Uterus (tissue), 3 donors: ENCODE measurements at regions not wholly inside any gene's neighbourhood (a gene's known extent, or its start where the extent isn't known, plus 50 kb on each side); places are given as distances from the start of the nearest gene placed in this dataset.

Experiments used
- DNase-seq, 2 donors: peaks; one replicate each; pipeline ENCODE4 v3.0.0-alpha.2; 2019 to 2020
- H3K27ac ChIP-seq, 2 donors: fragments of 200-600 bp; sonication (generic); 1 replicate in 1 of 2; 2 replicates in 1 of 2; pipeline ENCODE4 v1.5.1; 2016 to 2018
- H3K27me3 ChIP-seq, 2 donors: fragments of 200-600 bp; sonication (generic); one replicate each; pipeline ENCODE4 v1.5.1; 2018 to 2019; ENCODE audit warnings: control low read depth in 1 of 2
- H3K36me3 ChIP-seq, 2 donors: fragments of 200-600 bp; sonication (generic); one replicate each; pipeline ENCODE4 v1.5.1; 2019; ENCODE audit warnings: control low read depth in 1 of 2
- H3K4me1 ChIP-seq, 2 donors: fragments of 200-600 bp; sonication (generic); one replicate each; pipeline ENCODE4 v1.5.1; 2018 to 2019; ENCODE audit warnings: control low read depth in 1 of 2
- H3K4me3 ChIP-seq, 2 donors: fragments of 200-600 bp; sonication (generic); 1 replicate in 1 of 2; 2 replicates in 1 of 2; pipeline ENCODE4 v1.5.1; 2018 to 2019; ENCODE audit warnings: mild to moderate bottlenecking in 1 of 2
- H3K9me3 ChIP-seq, 2 donors: fragments of 200-600 bp; sonication (generic); one replicate each; pipeline ENCODE4 v1.5.1; 2019; ENCODE audit warnings: control low read depth in 1 of 2
- CTCF ChIP-seq, 4 experiments: fragments of 200-600 bp in 2 of 4; fragments of 450-650 bp in 2 of 4; sonication (generic) in 2 of 4; IDR thresholded peaks; one replicate each; pipeline ENCODE4 v1.5.1; 2016 to 2019; ENCODE audit warnings: antibody characterized with exemption in 4 of 4, mild to moderate bottlenecking in 2 of 4, moderate library complexity in 1 of 4
- POLR2A ChIP-seq, 2 donors: fragments of 450-650 bp; IDR thresholded peaks; one replicate each; pipeline ENCODE4 v1.6.1; 2016; ENCODE audit warnings: antibody characterized with exemption in 2 of 2, mild to moderate bottlenecking in 1 of 2, moderate library complexity in 1 of 2
- intact Hi-C: fragments of 100-400 bp; cut with DNase I; formaldehyde crosslinking; loops from one replicate; pipeline ENCODE4 v1.15.1; 2023; ENCODE audit warnings: low total_unique reads
- donor health status: DM: yes; HTN: yes; CAD: no.

GRCh38 chr10:36666451-36666850, 458.9 kb upstream of the ANKRD30A start:
- intact Hi-C loops, result no loop called here
- Histone ChIP-seq H3K27ac (no peak overlapping the region), H3K27me3 (no peaks in the 10 kb centered on the region), H3K4me3 (no peak overlapping the region), H3K9me3 (no peaks in the 10 kb centered on the region), H3K36me3 (no peaks in the 10 kb centered on the region), H3K4me1 (no peaks in the 10 kb centered on the region)
- TF ChIP-seq CTCF (IDR thresholded peaks at IDR 0.05) (no peak), POLR2A (IDR thresholded peaks at IDR 0.05) (no peak)
- no peak for DNase-seq

- H3K36me3 ChIP-seq, result no peaks in the 10 kb centered on the region
- TF ChIP-seq CTCF (IDR thresholded peaks at IDR 0.05) (no peak), POLR2A (IDR thresholded peaks at IDR 0.05) (no peak)
- no peak for DNase-seq
- intact Hi-C loops, result no loop called here
- H3K9me3 ChIP-seq, result no peaks in the 10 kb centered on the region
- H3K27ac ChIP-seq, result no peak overlapping the region
- H3K27me3 ChIP-seq, result no peaks in the 10 kb centered on the region
- H3K4me1 ChIP-seq, result no peaks in the 10 kb centered on the region
- no peak overlapping the region for H3K4me3 ChIP-seq
Observed at GRCh38 chr10:36662571-36662970, 462.8 kb upstream of the ANKRD30A start.

GRCh38 chr10:36650274-36650673, 475.1 kb upstream of the ANKRD30A start:
- H3K27me3 ChIP-seq, result no peaks in the 10 kb centered on the region
- no peaks in the 10 kb centered on the region for H3K9me3 ChIP-seq
- TF ChIP-seq POLR2A (IDR thresholded peaks at IDR 0.05), result no peak
- TF ChIP-seq CTCF (IDR thresholded peaks at IDR 0.05), result no peak
- intact Hi-C loops, result no loop called here
- no peak for DNase-seq
- no peak overlapping the region for H3K4me3 ChIP-seq
- H3K4me1 ChIP-seq, result no peaks in the 10 kb centered on the region
- no peaks in the 10 kb centered on the region for H3K36me3 ChIP-seq
- H3K27ac ChIP-seq, result no peak overlapping the region

- no peaks in the 10 kb centered on the region for H3K4me1 ChIP-seq
- no peak for DNase-seq
- H3K27ac ChIP-seq, result no peak overlapping the region
- TF ChIP-seq POLR2A (IDR thresholded peaks at IDR 0.05), result no peak
- TF ChIP-seq CTCF (IDR thresholded peaks at IDR 0.05), result no peak
- H3K4me3 ChIP-seq, result no peak overlapping the region
- intact Hi-C loops, result no loop called here
- H3K9me3 ChIP-seq, result no peaks in the 10 kb centered on the region
- no peaks in the 10 kb centered on the region for H3K36me3 ChIP-seq
- no peaks in the 10 kb centered on the region for H3K27me3 ChIP-seq
Observed at GRCh38 chr10:36647540-36647939, 477.9 kb upstream of the ANKRD30A start.

- no peaks in the 10 kb centered on the region for H3K27me3 ChIP-seq
- DNase-seq, result no peak
- H3K4me1 ChIP-seq, result no peaks in the 10 kb centered on the region
- no peak overlapping the region for H3K27ac ChIP-seq
- no peak for TF ChIP-seq POLR2A (IDR thresholded peaks at IDR 0.05)
- no peak for TF ChIP-seq CTCF (IDR thresholded peaks at IDR 0.05)
- H3K36me3 ChIP-seq, result no peaks in the 10 kb centered on the region
- H3K9me3 ChIP-seq, result no peaks in the 10 kb centered on the region
- H3K4me3 ChIP-seq, result no peak overlapping the region
- intact Hi-C loops, result no loop called here
Observed at GRCh38 chr10:36640626-36641025, 484.8 kb upstream of the ANKRD30A start.
